ENCODE measurements at regions not wholly inside any gene's neighbourhood (a gene's known extent, or its start where the extent isn't known, plus 50 kb on each side); places are given as distances from the start of the nearest gene placed in this dataset.
A peak's percentile ranks its signal among the peaks of the same experiment; 100 is the strongest.

DNA sequence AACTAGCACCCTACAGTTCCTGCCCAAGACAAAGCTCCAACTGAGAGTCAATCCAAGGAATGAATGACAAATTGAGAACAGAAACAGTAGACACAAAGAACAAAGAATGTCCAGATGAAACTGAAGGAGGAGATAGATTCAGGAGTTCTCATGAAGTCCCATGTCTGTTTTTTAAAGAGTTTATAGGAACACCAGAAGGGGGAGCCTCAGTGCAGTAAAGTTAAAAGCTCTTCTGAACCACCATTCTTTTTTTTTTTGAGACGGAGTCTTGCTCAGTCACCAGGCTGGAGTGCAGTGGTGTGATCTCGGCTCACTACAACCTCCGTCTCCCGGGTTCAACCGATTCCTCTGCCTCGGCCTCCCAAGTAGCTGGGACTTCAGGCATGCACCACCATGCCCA lies 323.6 kb downstream of the MRPL39 start:
- Histone ChIP-seq H3K9me3 (ENCODE audit: insufficient read depth, low read depth, low read length) (no peaks in the 10 kb centered on the region), H3K79me2 (ENCODE audit: insufficient read depth, low read length) (no peaks in the 10 kb centered on the region), H2AFZ (ENCODE audit: low read depth, low read length) (no peak overlapping the region), H3K4me3 (ENCODE audit: insufficient read depth, low read depth, low read length) (no peak overlapping the region), H3K36me3 (ENCODE audit: insufficient read depth, low read length) (no peaks in the 10 kb centered on the region), H3K4me1 (ENCODE audit: insufficient read depth, low read length) (no peaks in the 10 kb centered on the region), H3K9ac (ENCODE audit: low read length) (no peak overlapping the region), H3K4me2 (ENCODE audit: low read length) (no peak overlapping the region), H3K27me3 (ENCODE audit: insufficient read depth, low read length) (no peaks in the 10 kb centered on the region), H4K20me1 (ENCODE audit: insufficient read depth, low read length) (no peaks in the 10 kb centered on the region), H3K27ac (ENCODE audit: low read depth, low read length) (no peak overlapping the region)
- DNase-seq (ENCODE audit: low read depth) (peak; percentile 8), FAIRE-seq (peak; percentile 39)
- no peak for TF ChIP-seq EZH2 (IDR thresholded peaks at IDR 0.05; ENCODE audit: insufficient read depth, low read length)
- TF ChIP-seq, protein P1, sequence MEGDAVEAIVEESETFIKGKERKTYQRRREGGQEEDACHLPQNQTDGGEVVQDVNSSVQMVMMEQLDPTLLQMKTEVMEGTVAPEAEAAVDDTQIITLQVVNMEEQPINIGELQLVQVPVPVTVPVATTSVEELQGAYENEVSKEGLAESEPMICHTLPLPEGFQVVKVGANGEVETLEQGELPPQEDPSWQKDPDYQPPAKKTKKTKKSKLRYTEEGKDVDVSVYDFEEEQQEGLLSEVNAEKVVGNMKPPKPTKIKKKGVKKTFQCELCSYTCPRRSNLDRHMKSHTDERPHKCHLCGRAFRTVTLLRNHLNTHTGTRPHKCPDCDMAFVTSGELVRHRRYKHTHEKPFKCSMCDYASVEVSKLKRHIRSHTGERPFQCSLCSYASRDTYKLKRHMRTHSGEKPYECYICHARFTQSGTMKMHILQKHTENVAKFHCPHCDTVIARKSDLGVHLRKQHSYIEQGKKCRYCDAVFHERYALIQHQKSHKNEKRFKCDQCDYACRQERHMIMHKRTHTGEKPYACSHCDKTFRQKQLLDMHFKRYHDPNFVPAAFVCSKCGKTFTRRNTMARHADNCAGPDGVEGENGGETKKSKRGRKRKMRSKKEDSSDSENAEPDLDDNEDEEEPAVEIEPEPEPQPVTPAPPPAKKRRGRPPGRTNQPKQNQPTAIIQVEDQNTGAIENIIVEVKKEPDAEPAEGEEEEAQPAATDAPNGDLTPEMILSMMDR (IDR thresholded peaks at IDR 0.05; ENCODE audit: insufficient read depth, low read depth, low read length), result peak; percentile 19
- peaks cover 1% of the 10 kb centered on the region for H3K9me3 Mint-ChIP-seq (ENCODE audit: unreplicated experiment)
- H3K27ac Mint-ChIP-seq (ENCODE audit: unreplicated experiment), result no peak overlapping the region
- no peaks in the 10 kb centered on the region for H3K36me3 Mint-ChIP-seq (ENCODE audit: low read depth, unreplicated experiment)
- peaks cover 2% of the 10 kb centered on the region for H3K27me3 Mint-ChIP-seq (ENCODE audit: low read depth, unreplicated experiment)
- H3K4me1 Mint-ChIP-seq (ENCODE audit: low read depth, unreplicated experiment), result no peaks in the 10 kb centered on the region
- H3K4me3 Mint-ChIP-seq (ENCODE audit: unreplicated experiment), result no peak overlapping the region

DNA sequence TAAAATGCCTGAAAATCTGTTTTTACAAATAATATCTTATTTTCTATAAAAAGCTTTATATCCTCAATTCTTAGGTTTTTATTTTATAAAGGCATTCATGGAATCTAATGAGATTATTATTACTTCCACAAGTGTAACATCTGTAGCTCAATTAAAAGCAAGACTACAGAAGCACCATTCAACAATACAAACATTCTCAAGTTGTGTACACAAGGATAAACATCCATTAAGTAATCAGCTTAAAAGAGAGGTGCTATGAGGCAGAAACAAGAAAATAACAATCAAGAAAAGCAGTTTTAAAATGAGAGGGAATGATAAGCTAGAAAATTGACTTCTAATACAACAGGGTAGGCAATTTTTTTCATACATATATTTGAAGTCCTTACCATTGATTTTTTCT lies 326.1 kb downstream of the MRPL39 start:
- H3K4me3 ChIP-seq (ENCODE audit: insufficient read depth, low read depth, low read length), result no peak overlapping the region
- H4K20me1 ChIP-seq (ENCODE audit: insufficient read depth, low read length), result no peaks in the 10 kb centered on the region
- H2AFZ ChIP-seq (ENCODE audit: low read depth, low read length), result no peak overlapping the region
- H3K27me3 ChIP-seq (ENCODE audit: insufficient read depth, low read length), result no peaks in the 10 kb centered on the region
- FAIRE-seq, result no peak
- no peak overlapping the region for H3K9ac ChIP-seq (ENCODE audit: low read length)
- Mint-ChIP-seq H3K9me3 (ENCODE audit: unreplicated experiment) (peaks cover 1% of the 10 kb centered on the region), H3K4me3 (ENCODE audit: unreplicated experiment) (no peak overlapping the region), H3K27ac (ENCODE audit: unreplicated experiment) (no peak overlapping the region), H3K27me3 (ENCODE audit: low read depth, unreplicated experiment) (peaks cover 2% of the 10 kb centered on the region), H3K4me1 (ENCODE audit: low read depth, unreplicated experiment) (no peaks in the 10 kb centered on the region), H3K36me3 (ENCODE audit: low read depth, unreplicated experiment) (no peaks in the 10 kb centered on the region)
- DNase-seq (ENCODE audit: low read depth), result no peak
- H3K9me3 ChIP-seq (ENCODE audit: insufficient read depth, low read depth, low read length), result no peaks in the 10 kb centered on the region
- TF ChIP-seq, protein P1 (IDR thresholded peaks at IDR 0.05; ENCODE audit: insufficient read depth, low read depth, low read length), result no peak
- TF ChIP-seq EZH2 (IDR thresholded peaks at IDR 0.05; ENCODE audit: insufficient read depth, low read length), result no peak
- no peaks in the 10 kb centered on the region for H3K79me2 ChIP-seq (ENCODE audit: insufficient read depth, low read length)
- no peaks in the 10 kb centered on the region for H3K36me3 ChIP-seq (ENCODE audit: insufficient read depth, low read length)
- H3K4me2 ChIP-seq (ENCODE audit: low read length), result no peak overlapping the region
- H3K27ac ChIP-seq (ENCODE audit: low read depth, low read length), result no peak overlapping the region
- H3K4me1 ChIP-seq (ENCODE audit: insufficient read depth, low read length), result no peaks in the 10 kb centered on the region

DNA sequence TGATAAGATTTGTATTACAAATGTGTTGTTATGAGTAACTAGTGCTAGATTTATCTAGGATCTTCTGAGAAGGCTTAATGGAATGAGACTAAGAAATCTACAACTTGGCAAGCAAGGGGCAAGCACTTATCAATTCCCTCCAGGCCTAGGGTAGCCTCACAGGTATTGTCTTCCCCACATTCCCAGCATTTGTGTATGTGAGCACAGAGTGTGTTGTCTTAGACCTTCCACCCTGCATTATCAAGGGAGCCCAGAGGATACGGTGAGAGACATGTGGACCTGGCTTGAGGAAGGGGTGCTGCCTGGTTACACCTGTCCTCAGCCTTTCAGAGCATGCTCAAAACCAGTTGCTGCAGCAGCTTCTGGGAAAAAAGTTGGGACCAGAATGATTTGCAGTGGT lies 327.2 kb downstream of the MRPL39 start:
- Histone ChIP-seq H3K4me2 (ENCODE audit: low read length) (no peak overlapping the region), H3K27me3 (ENCODE audit: insufficient read depth, low read length) (no peaks in the 10 kb centered on the region), H3K9ac (ENCODE audit: low read length) (no peak overlapping the region), H4K20me1 (ENCODE audit: insufficient read depth, low read length) (no peaks in the 10 kb centered on the region), H3K79me2 (ENCODE audit: insufficient read depth, low read length) (no peaks in the 10 kb centered on the region), H3K4me1 (ENCODE audit: insufficient read depth, low read length) (no peaks in the 10 kb centered on the region), H2AFZ (ENCODE audit: low read depth, low read length) (no peak overlapping the region), H3K27ac (ENCODE audit: low read depth, low read length) (no peak overlapping the region), H3K9me3 (ENCODE audit: insufficient read depth, low read depth, low read length) (no peaks in the 10 kb centered on the region), H3K4me3 (ENCODE audit: insufficient read depth, low read depth, low read length) (no peak overlapping the region), H3K36me3 (ENCODE audit: insufficient read depth, low read length) (no peaks in the 10 kb centered on the region)
- TF ChIP-seq, protein P1 (IDR thresholded peaks at IDR 0.05; ENCODE audit: insufficient read depth, low read depth, low read length), result no peak
- no peak for TF ChIP-seq EZH2 (IDR thresholded peaks at IDR 0.05; ENCODE audit: insufficient read depth, low read length)
- no peak for DNase-seq (ENCODE audit: low read depth)
- no peak overlapping the region for H3K27ac Mint-ChIP-seq (ENCODE audit: unreplicated experiment)
- H3K4me3 Mint-ChIP-seq (ENCODE audit: unreplicated experiment), result no peak overlapping the region
- H3K36me3 Mint-ChIP-seq (ENCODE audit: low read depth, unreplicated experiment), result no peaks in the 10 kb centered on the region
- no peaks in the 10 kb centered on the region for H3K4me1 Mint-ChIP-seq (ENCODE audit: low read depth, unreplicated experiment)
- peaks cover 2% of the 10 kb centered on the region for H3K27me3 Mint-ChIP-seq (ENCODE audit: low read depth, unreplicated experiment)
- peaks cover 1% of the 10 kb centered on the region for H3K9me3 Mint-ChIP-seq (ENCODE audit: unreplicated experiment)
- no peak for FAIRE-seq

Data from astrocyte (in vitro differentiated cells and primary cell).